Lung microvascular endothelial cell (primary cell): ENCODE measurements at regions not wholly inside any gene's neighbourhood (a gene's known extent, or its start where the extent isn't known, plus 50 kb on each side); places are given as distances from the start of the nearest gene placed in this dataset.
"Not testable (repeated sequence)": the region's sequence is repeated elsewhere in the genome, so short reads cannot be mapped to it uniquely, and the experiment has no call there.

Experiments used
- DNase-seq, 2 donors: peaks; one replicate each; pipeline versions ENCODE4 v3.0.0 to v3.0.0-alpha.2; 2010; ENCODE audit warnings: low read depth in 2 of 2

- DNase-seq = not testable (repeated sequence)
Measured at GRCh38 chr15:96666979-96667378, 336.5 kb downstream of the NR2F2 start.

GRCh38 chr15:96670389-96670788, 339.9 kb downstream of the NR2F2 start:
- no peak for DNase-seq

- DNase-seq = no peak
Measured at GRCh38 chr15:96672629-96673028, 342.1 kb downstream of the NR2F2 start.

- DNase-seq = no peak
Measured at GRCh38 chr15:96678386-96678785, 347.9 kb downstream of the NR2F2 start.

GRCh38 chr15:96687388-96688107, 357.0 kb downstream of the NR2F2 start:
- DNase-seq = no peak

- no peak for DNase-seq
Measured at GRCh38 chr15:96690733-96691132, 360.2 kb downstream of the NR2F2 start.

GRCh38 chr15:96692826-96693225, 362.3 kb downstream of the NR2F2 start:
- no peak for DNase-seq

- DNase-seq = no peak
Measured at GRCh38 chr15:96693515-96693914, 363.0 kb downstream of the NR2F2 start.

GRCh38 chr15:96693990-96694517, 363.6 kb downstream of the NR2F2 start:
- DNase-seq = no peak

GRCh38 chr15:96695426-96695825, 364.9 kb downstream of the NR2F2 start:
- DNase-seq = no peak

- no peak for DNase-seq
Measured at GRCh38 chr15:96699871-96700401, 369.4 kb downstream of the NR2F2 start.

GRCh38 chr15:96700555-96700954, 370.1 kb downstream of the NR2F2 start:
- DNase-seq = no peak

GRCh38 chr15:96701443-96701842, 370.9 kb downstream of the NR2F2 start:
- DNase-seq = no peak

GRCh38 chr15:96701877-96702276, 371.4 kb downstream of the NR2F2 start:
- DNase-seq = no peak

- no peak for DNase-seq
Measured at GRCh38 chr15:96702589-96702988, 372.1 kb downstream of the NR2F2 start.

- DNase-seq = no peak
Measured at GRCh38 chr15:96703091-96703490, 372.6 kb downstream of the NR2F2 start.

- no peak for DNase-seq
Measured at GRCh38 chr15:96703794-96704550, 373.5 kb downstream of the NR2F2 start.

- no peak for DNase-seq
Measured at GRCh38 chr15:96716075-96716474, 385.6 kb downstream of the NR2F2 start.

- DNase-seq = no peak
Measured at GRCh38 chr15:96716478-96716877, 386.0 kb downstream of the NR2F2 start.

- DNase-seq = no peak
Measured at GRCh38 chr15:96720251-96720650, 389.8 kb downstream of the NR2F2 start.

- no peak for DNase-seq
Measured at GRCh38 chr15:96720656-96721055, 390.2 kb downstream of the NR2F2 start.

- DNase-seq = no peak
Measured at GRCh38 chr15:96728591-96728990, 398.1 kb downstream of the NR2F2 start.

GRCh38 chr15:96732704-96733103, 402.2 kb downstream of the NR2F2 start:
- no peak for DNase-seq
